PC-3 (cell line): ENCODE measurements at regions not wholly inside any gene's neighbourhood (a gene's known extent, or its start where the extent isn't known, plus 50 kb on each side); places are given as distances from the start of the nearest gene placed in this dataset.

Experiments
- EZH2 ChIP-seq: fragments of 300-600 bp; sonication (generic); IDR thresholded peaks from one replicate; pipeline ENCODE4 v1.6.1; 2017; ENCODE audit warnings: antibody characterized with exemption, mild to moderate bottlenecking, low read length; ENCODE audit not compliant: unreplicated experiment
- TF ChIP-seq, protein P1 (sequence below): fragments of 300-600 bp; sonication (generic); conservative IDR thresholded peaks from 2 replicates; pipeline ENCODE4 v1.5.1; 2017; ENCODE audit warnings: antibody characterized with exemption, low read depth, mild to moderate bottlenecking, low read length

DNA sequence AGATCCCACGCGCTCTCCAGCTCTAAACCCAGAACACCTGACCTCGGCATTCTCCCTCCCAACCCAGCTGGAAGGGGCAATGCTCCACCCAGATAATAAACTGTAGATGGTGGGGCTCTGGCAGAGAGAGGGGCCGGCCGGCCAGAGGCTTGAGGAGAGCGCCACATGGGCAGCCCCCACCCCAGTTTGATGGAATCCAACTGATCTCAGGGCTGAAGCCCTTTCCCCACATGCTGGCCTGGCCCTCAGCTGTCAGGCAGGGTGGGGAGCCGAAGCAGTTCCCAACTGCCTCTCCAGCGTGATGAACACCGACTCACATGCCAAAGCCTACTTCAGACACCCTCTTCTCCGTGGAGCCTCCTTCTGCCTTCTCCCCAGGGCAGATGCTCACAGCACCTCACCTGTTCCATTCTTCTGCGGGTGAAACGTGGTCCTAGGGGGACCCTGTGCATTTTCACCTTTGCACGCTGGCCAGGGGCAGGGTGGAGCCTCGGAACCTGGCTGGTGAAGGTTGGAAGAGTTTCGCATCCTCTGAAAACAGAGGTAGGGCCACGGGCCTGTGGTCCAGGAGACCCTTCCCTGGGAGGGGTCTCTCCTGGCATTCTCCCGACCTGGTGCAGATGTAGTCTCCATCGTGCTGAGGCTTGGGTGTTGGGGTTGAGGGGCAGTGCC is 65.7 kb upstream of the ZNF469 start:
- TF ChIP-seq, protein P1, sequence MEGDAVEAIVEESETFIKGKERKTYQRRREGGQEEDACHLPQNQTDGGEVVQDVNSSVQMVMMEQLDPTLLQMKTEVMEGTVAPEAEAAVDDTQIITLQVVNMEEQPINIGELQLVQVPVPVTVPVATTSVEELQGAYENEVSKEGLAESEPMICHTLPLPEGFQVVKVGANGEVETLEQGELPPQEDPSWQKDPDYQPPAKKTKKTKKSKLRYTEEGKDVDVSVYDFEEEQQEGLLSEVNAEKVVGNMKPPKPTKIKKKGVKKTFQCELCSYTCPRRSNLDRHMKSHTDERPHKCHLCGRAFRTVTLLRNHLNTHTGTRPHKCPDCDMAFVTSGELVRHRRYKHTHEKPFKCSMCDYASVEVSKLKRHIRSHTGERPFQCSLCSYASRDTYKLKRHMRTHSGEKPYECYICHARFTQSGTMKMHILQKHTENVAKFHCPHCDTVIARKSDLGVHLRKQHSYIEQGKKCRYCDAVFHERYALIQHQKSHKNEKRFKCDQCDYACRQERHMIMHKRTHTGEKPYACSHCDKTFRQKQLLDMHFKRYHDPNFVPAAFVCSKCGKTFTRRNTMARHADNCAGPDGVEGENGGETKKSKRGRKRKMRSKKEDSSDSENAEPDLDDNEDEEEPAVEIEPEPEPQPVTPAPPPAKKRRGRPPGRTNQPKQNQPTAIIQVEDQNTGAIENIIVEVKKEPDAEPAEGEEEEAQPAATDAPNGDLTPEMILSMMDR: no peak
- no peak for TF ChIP-seq EZH2
